ENCODE measurements at regions not wholly inside any gene's neighbourhood (a gene's known extent, or its start where the extent isn't known, plus 50 kb on each side); places are given as distances from the start of the nearest gene placed in this dataset.

GRCh38 chr3:89847955-89848354 is 740.5 kb downstream of the EPHA3 start:
- TF ChIP-seq CTCF (IDR thresholded peaks at IDR 0.05) (no peak), POLR2A (IDR thresholded peaks at IDR 0.05) (no peak), EP300 (IDR thresholded peaks at IDR 0.05) (no peak), POLR2AphosphoS5 (IDR thresholded peaks at IDR 0.05) (no peak)

All from gastroesophageal sphincter (tissue), 3 donors.